Right lobe of liver (tissue), 6 donors: ENCODE measurements at regions not wholly inside any gene's neighbourhood (a gene's known extent, or its start where the extent isn't known, plus 50 kb on each side); places are given as distances from the start of the nearest gene placed in this dataset.

Source experiments
- ATAC-seq, 4 donors: fragments of 200-7000 bp; cut with Tn5 transposase; one replicate each; pipeline ENCODE4 v1.9.1; 2020; ENCODE audit warnings: mild to moderate bottlenecking in 4 of 4, moderate library complexity in 4 of 4
- DNase-seq, 3 donors: peaks; one replicate each; pipeline ENCODE4 v3.0.0-alpha.2; 2020
- H3K27ac ChIP-seq, 3 donors: fragments of 200-600 bp; one replicate each; pipeline ENCODE4 v1.8.0; 2022
- H3K27me3 ChIP-seq, 2 donors: fragments of 200-600 bp; one replicate each; pipeline ENCODE4 v1.8.0; 2022
- H3K36me3 ChIP-seq, 4 donors: fragments of 200-600 bp; sonication (generic) in 1 of 4; one replicate each; pipeline versions ENCODE4 v1.5.1 to v1.8.0; 2017 to 2022; ENCODE audit warnings: control low read depth in 1 of 4
- H3K4me1 ChIP-seq, 4 donors: fragments of 200-600 bp; sonication (generic) in 1 of 4; one replicate each; pipeline versions ENCODE4 v1.5.1 to v1.8.0; 2017 to 2022; ENCODE audit warnings: control low read depth in 1 of 4
- H3K4me3 ChIP-seq, 3 donors: fragments of 200-600 bp; one replicate each; pipeline ENCODE4 v1.8.0; 2022
- H3K9me3 ChIP-seq, 4 donors: fragments of 200-600 bp; sonication (generic) in 1 of 4; one replicate each; pipeline versions ENCODE4 v1.5.1 to v1.8.0; 2017 to 2022; ENCODE audit warnings: control low read depth in 1 of 4
- POLR2A ChIP-seq: fragments of 450-650 bp; IDR thresholded peaks from one replicate; pipeline ENCODE4 v1.6.1; 2017; ENCODE audit warnings: antibody characterized with exemption, mild to moderate bottlenecking
- WGBS: methylation state at CpG from one replicate; pipeline ENCODE4 v1.1.6; 2018; ENCODE audit warnings: low coverage, low lambda C conversion rate; ENCODE audit not compliant: insufficient coverage; ENCODE audit errors: missing lambda C conversion rate; 5-methylcytosine and 5-hydroxymethylcytosine counted together
- intact Hi-C, 2 donors: fragments of 100-400 bp; cut with DNase I; formaldehyde crosslinking; loops; one replicate each; pipeline versions ENCODE4 v1.11.2 to v1.14.1; 2022
- TF ChIP-seq, protein P1 (sequence below), 4 donors: fragments of 200-600 bp in 3 of 4; fragments of 450-650 bp in 1 of 4; IDR thresholded peaks; one replicate each; pipeline versions ENCODE4 v1.5.1 to v1.8.0; 2016 to 2022; ENCODE audit warnings: antibody characterized with exemption in 4 of 4, mild to moderate bottlenecking in 2 of 4
- donor health status: DM: no; HTN: yes; CAD: no.
- donor health status: DM: no; HTN: no; CAD: no.
- donor health status: DM: no; HTN: no; CAD: no.
- donor health status: DM: no; HTN: yes; CAD: no.
- donor health status: DM: no; HTN: yes; CAD: no.

DNA sequence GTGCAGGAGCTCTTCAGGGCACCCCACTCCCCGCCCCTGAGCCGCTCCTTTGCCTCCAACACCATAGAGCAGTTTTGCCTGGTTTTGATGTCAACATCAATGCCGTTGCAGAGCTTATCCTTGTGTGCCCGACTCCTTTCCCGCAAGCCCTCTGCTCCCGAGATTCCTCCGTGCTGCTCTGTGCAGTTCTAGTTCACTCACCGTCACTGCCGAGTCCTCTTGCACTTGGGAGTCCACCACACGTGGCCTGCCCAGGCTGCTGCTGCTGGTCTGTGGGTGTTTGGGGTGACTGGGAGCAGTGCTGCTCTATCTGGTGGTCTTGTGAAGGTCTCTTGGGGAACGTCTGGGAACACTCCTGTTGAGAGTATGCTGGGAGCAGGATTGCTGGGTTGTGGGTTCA is 63.8 kb upstream of the ANO1 start:
- Histone ChIP-seq H3K36me3 (peaks cover 0 to 3% (median 0%) of the 10 kb centered on the region in 4 donors), H3K27me3 (no peaks in the 10 kb centered on the region), H3K4me1 (no peaks in the 10 kb centered on the region), H3K4me3 (no peak overlapping the region), H3K27ac (no peak overlapping the region), H3K9me3 (no peaks in the 10 kb centered on the region)
- TF ChIP-seq, protein P1, sequence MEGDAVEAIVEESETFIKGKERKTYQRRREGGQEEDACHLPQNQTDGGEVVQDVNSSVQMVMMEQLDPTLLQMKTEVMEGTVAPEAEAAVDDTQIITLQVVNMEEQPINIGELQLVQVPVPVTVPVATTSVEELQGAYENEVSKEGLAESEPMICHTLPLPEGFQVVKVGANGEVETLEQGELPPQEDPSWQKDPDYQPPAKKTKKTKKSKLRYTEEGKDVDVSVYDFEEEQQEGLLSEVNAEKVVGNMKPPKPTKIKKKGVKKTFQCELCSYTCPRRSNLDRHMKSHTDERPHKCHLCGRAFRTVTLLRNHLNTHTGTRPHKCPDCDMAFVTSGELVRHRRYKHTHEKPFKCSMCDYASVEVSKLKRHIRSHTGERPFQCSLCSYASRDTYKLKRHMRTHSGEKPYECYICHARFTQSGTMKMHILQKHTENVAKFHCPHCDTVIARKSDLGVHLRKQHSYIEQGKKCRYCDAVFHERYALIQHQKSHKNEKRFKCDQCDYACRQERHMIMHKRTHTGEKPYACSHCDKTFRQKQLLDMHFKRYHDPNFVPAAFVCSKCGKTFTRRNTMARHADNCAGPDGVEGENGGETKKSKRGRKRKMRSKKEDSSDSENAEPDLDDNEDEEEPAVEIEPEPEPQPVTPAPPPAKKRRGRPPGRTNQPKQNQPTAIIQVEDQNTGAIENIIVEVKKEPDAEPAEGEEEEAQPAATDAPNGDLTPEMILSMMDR (IDR thresholded peaks at IDR 0.05) = no peak
- TF ChIP-seq POLR2A = no peak
- ATAC-seq (no peak), DNase-seq (peak in 1 of 3 donors; percentile 33)
- intact Hi-C loops = no loop called here
- 90% methylated on average over 7 of the region's 11 CpGs for WGBS

DNA sequence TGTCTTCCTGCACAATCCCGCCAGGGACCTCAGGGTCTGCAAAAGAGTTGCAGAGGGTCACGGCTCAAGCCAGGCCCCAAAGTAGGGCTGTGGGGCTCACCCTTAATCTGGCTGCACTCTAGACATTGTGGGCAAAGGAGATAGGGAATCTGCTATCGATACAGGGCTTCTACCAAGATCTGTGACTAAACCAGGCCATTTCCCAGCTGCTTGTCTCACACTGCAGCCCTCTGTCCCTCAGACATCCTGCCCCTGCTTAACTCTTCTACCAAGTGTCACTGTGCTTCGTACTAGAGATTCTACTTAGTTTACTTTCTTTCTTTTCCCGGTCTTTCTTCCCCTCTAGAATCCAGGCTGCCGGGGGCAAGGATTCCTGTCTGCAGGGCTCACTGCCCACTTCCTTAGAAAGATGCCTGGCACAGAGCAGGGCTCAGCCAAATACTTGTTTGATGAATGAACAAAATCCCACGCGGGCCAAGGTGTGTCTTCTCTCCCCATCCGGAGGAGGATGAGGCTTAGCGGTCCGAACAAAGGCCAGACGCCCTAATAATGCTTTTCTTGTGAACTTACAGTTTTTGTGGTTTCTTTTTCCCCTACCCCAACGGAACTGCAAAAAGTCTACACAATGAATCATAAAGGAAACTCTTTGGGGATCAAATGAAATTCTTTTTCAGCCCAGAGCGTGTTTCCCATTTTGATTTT is 61.3 kb upstream of the ANO1 start:
- Histone ChIP-seq H3K4me1 (no peaks in the 10 kb centered on the region), H3K27me3 (no peaks in the 10 kb centered on the region), H3K27ac (no peak overlapping the region), H3K9me3 (no peaks in the 10 kb centered on the region), H3K36me3 (peaks cover 0 to 3% (median 0%) of the 10 kb centered on the region in 4 donors), H3K4me3 (no peak overlapping the region)
- intact Hi-C loops = no loop called here
- peak in 1 of 3 donors; percentile 4 for DNase-seq
- TF ChIP-seq POLR2A = no peak
- TF ChIP-seq, protein P1 (IDR thresholded peaks at IDR 0.05) = no peak
- no peak for ATAC-seq
- 56% methylated on average over 11 of the region's 14 CpGs for WGBS

DNA sequence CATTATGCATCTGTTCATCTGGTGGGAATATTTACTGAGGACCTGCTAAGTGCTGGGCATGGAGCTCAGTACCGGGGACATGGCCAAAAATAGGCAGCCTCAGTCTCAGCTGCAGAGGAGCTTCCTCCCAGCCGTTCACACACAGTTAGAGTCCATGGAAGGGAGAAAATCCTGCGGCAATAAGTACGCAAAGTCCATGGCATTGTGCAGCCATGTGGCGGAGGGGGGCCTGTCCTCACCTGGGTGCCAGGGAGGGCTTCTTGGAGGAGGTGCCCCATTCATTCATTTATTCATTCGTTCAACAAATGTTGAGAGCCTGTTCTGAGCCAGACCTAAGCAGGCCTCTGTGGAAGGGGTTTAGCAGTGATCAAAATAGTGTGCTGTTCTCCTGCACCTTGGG is 59.3 kb upstream of the ANO1 start:
- Histone ChIP-seq H3K4me3 (no peak overlapping the region), H3K36me3 (peaks cover 0 to 3% (median 0%) of the 10 kb centered on the region in 4 donors), H3K4me1 (no peaks in the 10 kb centered on the region), H3K9me3 (no peaks in the 10 kb centered on the region), H3K27me3 (no peaks in the 10 kb centered on the region), H3K27ac (no peak overlapping the region)
- intact Hi-C loops = no loop called here
- no peak for TF ChIP-seq POLR2A
- TF ChIP-seq, protein P1 (IDR thresholded peaks at IDR 0.05) = no peak
- ATAC-seq = no peak
- peak in 1 of 3 donors; percentile 12 for DNase-seq
- no CpG with 5 or more reads among the region's 6 CpGs for WGBS

DNA sequence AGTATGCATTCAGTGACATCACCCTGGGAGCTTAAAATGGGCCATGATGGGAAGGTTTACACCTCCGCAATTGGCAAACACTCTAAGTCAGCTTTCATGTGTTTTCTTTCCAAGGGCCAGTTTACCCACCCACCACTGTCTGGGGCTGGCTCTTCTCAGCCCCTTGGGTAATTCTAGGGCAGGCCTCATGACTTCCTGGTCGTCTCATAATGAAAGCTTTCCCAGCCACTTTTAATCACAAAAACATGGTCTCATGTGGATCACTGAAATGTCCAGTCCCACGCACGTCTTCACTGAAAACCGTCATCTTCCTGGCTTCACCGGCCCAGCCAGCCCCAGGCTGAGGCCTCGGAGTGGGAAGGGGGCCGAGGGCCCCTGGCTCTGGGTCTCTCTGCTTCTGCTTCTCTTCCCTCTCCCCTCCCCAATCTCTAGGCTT is 58.5 kb upstream of the ANO1 start:
- DNase-seq (peak in 1 of 3 donors; percentile 9), ATAC-seq (no peak)
- no peak overlapping the region for H3K4me3 ChIP-seq
- no peak overlapping the region for H3K27ac ChIP-seq
- no peak for TF ChIP-seq POLR2A
- TF ChIP-seq, protein P1 (IDR thresholded peaks at IDR 0.05) = no peak
- H3K4me1 ChIP-seq = no peaks in the 10 kb centered on the region
- intact Hi-C loops = no loop called here
- peaks cover 0 to 3% (median 0%) of the 10 kb centered on the region in 4 donors for H3K36me3 ChIP-seq
- 74% methylated on average over 3 of the region's 8 CpGs for WGBS
- H3K9me3 ChIP-seq = no peaks in the 10 kb centered on the region
- no peaks in the 10 kb centered on the region for H3K27me3 ChIP-seq
